ENCODE measurements at regions not wholly inside any gene's neighbourhood (a gene's known extent, or its start where the extent isn't known, plus 50 kb on each side); places are given as distances from the start of the nearest gene placed in this dataset.
"Not testable (repeated sequence)": the region's sequence is repeated elsewhere in the genome, so short reads cannot be mapped to it uniquely, and the experiment has no call there.

DNA sequence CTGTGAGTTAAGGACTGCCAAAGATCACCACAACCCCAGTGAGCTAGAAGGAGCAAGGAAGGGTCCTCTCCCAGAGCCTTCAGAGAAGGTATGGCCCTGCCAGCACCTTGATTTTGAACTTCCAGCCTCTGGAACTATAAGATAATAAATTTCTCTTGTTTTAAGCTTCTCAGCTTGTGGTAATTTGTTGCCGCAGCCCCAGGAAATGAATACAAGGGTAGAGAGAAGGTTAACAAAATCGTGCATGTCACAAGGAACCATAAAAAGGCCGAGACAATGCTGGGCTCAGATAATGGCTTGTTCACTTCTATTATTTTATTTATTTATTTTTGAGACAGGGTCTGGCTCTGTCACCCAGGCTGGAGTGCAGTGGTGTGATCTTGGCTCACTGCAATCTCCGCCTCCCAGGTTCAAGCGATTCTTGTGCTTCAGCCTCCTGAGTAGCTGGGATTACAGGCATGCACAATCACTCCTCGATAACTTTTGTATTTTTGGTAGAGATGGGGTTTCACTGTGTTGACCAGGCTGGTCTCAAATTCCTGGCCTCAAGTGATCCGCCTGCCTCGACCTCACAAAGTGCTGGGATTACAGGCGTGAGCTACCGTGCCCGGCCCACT, 71.5 kb downstream of the WSB1 start:
- POLR2A ChIA-PET: not testable (repeated sequence)

DNA sequence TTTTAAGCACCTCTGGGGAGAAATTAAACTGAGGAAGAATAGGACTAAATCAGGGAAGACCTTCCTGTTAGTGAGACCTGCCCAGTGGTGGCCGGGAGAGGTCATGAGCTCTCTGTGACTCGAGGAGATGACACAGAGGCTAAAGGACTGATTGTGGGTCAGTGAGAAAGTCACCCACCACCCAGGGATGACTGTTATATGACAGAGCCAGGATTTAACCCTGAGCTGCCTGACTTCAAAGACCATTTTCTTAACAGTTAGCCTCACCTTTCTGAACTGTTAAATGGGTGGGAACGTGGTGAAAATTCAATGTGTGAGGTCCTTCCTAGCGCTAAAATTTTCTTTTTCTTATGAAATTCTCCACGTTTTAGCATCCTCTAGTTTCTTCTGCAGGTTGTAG, 72.5 kb downstream of the WSB1 start:
- CTCF ChIA-PET: interaction anchor here (1.1 to 1.7 kb wide), 3 partner anchors 12 to 285 kb away, joined by 3 to 7 read pairs (median 5); no protein-coding TSS in a partner anchor

More for the DNA sequence above, 71.5 kb downstream of the WSB1 start:
- not testable (repeated sequence) for H3K27me3 ChIP-seq (ENCODE audit: control insufficient read depth, insufficient read depth, low read length); H3K9me3 ChIP-seq (ENCODE audit: control insufficient read depth, insufficient read depth, low read length); H3K27ac ChIP-seq (ENCODE audit: low read depth, low read length); H3K4me3 ChIP-seq (ENCODE audit: low read depth, low read length); DNase-seq (ENCODE audit: low read depth, low spot score)
- CTCF ChIA-PET: interaction anchor here (1.7 kb wide), 1 partner anchor 11 kb away, joined by 7 read pairs; no protein-coding TSS in a partner anchor

DNA sequence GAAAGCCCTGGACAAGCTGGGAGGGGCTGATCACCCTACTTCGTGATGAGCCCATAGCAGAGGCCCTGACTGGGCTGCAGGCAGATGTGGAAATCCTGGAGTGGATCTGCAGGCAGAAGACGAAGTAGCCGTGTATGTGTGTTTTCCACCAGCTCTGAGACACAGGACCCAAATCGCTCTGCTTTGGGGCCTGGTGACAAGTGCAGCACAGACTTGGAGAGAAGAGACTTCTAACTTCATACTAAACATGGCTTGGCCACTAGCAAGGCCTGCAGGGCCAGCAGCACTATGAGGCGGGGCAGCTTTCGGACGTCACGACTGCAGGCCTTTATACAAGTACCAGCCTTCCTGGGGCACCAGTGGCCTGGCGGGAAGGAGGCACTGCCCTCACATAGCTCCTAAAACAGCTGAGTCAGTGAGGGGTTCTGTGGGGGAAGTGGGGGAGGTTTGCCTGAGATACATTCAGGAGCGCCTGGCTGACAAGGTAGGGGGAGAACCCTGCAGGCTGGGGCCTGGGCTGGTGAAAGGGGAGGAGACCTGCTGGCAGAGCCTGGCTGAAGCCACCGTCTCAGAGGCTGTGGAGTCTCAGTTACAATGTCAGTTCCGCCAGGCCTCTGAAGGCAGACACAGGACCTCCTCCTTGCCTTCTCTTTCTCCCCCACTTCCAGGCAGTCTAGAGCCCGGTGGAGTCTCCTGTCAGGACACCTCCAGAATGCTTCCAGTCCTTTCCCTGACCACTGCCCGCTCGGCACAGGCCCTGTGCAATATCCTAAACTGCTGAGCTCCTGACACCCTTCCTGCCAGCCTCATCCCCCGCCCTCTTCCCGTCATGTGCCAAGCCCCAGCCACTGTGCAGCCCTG, 73.4 kb downstream of the WSB1 start:
- TF ChIP-seq, protein P1, sequence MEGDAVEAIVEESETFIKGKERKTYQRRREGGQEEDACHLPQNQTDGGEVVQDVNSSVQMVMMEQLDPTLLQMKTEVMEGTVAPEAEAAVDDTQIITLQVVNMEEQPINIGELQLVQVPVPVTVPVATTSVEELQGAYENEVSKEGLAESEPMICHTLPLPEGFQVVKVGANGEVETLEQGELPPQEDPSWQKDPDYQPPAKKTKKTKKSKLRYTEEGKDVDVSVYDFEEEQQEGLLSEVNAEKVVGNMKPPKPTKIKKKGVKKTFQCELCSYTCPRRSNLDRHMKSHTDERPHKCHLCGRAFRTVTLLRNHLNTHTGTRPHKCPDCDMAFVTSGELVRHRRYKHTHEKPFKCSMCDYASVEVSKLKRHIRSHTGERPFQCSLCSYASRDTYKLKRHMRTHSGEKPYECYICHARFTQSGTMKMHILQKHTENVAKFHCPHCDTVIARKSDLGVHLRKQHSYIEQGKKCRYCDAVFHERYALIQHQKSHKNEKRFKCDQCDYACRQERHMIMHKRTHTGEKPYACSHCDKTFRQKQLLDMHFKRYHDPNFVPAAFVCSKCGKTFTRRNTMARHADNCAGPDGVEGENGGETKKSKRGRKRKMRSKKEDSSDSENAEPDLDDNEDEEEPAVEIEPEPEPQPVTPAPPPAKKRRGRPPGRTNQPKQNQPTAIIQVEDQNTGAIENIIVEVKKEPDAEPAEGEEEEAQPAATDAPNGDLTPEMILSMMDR (IDR thresholded peaks at IDR 0.05; ENCODE audit: low read depth, low read length): no peak
- POLR2A ChIA-PET: interaction anchor here (0.6 kb wide), 1 partner anchor 134 kb away, joined by 7 read pairs; no protein-coding TSS in a partner anchor
- CTCF ChIA-PET: interaction anchor here (1.2 kb wide), 1 partner anchor 13 kb away, joined by 5 read pairs; no protein-coding TSS in a partner anchor
- no peak for DNase-seq (ENCODE audit: low read depth, low spot score)
- Histone ChIP-seq H3K4me3 (ENCODE audit: low read depth, low read length) (no peak overlapping the region), H3K27me3 (ENCODE audit: control insufficient read depth, insufficient read depth, low read length) (no peaks in the 10 kb centered on the region), H3K9me3 (ENCODE audit: control insufficient read depth, insufficient read depth, low read length) (peaks cover 15% of the 10 kb centered on the region; the same call in 1 of the 2 replicates), H3K27ac (ENCODE audit: low read depth, low read length) (no peak overlapping the region)

More for the DNA sequence above, 72.5 kb downstream of the WSB1 start:
- Histone ChIP-seq H3K9me3 (ENCODE audit: control insufficient read depth, insufficient read depth, low read length) (peaks cover 13% of the 10 kb centered on the region; the same call in 1 of the 2 replicates), H3K27me3 (ENCODE audit: control insufficient read depth, insufficient read depth, low read length) (no peaks in the 10 kb centered on the region), H3K27ac (ENCODE audit: low read depth, low read length) (no peak overlapping the region), H3K4me3 (ENCODE audit: low read depth, low read length) (no peak overlapping the region)
- DNase-seq (ENCODE audit: low read depth, low spot score): no peak
- POLR2A ChIA-PET: no interaction called here
- TF ChIP-seq, protein P1 (IDR thresholded peaks at IDR 0.05; ENCODE audit: low read depth, low read length): no peak

DNA sequence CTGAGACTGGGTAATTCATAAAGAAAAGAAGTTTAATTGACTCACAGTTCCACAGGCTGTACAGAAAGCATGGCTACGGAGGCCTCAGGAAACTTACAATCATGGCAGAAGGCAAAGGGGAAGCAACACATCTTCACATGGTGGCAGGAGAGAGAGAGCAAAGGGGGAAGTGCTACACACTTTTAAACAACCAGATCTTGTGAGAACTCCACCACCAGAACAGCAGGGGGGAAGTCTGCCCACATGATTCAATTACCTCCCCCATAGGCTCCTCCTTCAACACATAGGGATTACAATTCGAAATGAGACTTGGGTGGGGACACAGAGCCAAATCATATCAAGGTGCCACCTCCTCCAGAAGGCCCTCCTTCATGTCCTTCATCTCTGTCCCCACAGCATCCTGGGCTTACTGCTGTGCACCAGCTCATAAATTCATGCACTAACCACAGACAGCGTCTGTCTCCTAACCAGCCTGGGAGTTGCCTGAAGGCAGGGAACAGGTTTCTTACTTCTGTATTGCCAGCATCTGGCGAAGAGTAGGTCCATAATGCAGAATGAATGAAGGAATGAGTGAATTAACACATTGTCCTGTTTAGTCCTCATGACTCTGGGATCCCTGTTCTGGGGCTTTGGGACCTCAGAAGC, 74.4 kb downstream of the WSB1 start:
- CTCF ChIA-PET: no interaction called here

DNA sequence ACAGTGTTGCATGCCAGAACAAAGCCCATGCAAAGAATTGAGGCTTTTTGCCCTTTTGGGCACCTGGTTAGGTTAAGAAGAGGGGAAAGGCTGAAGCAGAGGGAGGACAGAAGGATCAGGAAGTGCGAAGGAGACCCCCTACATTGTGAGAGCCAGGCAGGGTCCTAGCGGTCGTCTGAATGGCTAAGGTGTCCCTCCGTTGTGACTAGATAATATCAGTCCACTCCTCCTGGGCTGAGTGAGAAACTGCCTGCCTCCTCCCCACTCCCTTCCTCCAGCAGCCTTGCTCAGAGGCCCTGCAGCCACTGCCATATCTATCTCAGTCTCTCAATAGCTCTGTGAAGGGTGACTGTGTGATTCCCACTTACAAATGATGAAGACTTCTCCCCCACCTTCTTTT, 75.1 kb downstream of the WSB1 start:
- CTCF ChIA-PET: interaction anchor here (1.1 kb wide), 1 partner anchor 230 kb away, joined by 4 read pairs; no protein-coding TSS in a partner anchor
- Histone ChIP-seq H3K27me3 (ENCODE audit: control insufficient read depth, insufficient read depth, low read length) (no peaks in the 10 kb centered on the region), H3K4me3 (ENCODE audit: low read depth, low read length) (no peak overlapping the region), H3K27ac (ENCODE audit: low read depth, low read length) (no peak overlapping the region), H3K9me3 (ENCODE audit: control insufficient read depth, insufficient read depth, low read length) (peaks cover 19% of the 10 kb centered on the region; the same call in 1 of the 2 replicates)
- TF ChIP-seq, protein P1 (IDR thresholded peaks at IDR 0.05; ENCODE audit: low read depth, low read length): no peak
- POLR2A ChIA-PET: interaction anchor here (0.5 kb wide), 1 partner anchor 42 kb away, joined by 4 read pairs; no protein-coding TSS in a partner anchor
- no peak for DNase-seq (ENCODE audit: low read depth, low spot score)

More for the DNA sequence above, 74.4 kb downstream of the WSB1 start:
- DNase-seq (ENCODE audit: low read depth, low spot score): no peak
- Histone ChIP-seq H3K9me3 (ENCODE audit: control insufficient read depth, insufficient read depth, low read length) (peaks cover 15% of the 10 kb centered on the region; the same call in 1 of the 2 replicates), H3K27ac (ENCODE audit: low read depth, low read length) (no peak overlapping the region), H3K27me3 (ENCODE audit: control insufficient read depth, insufficient read depth, low read length) (no peaks in the 10 kb centered on the region), H3K4me3 (ENCODE audit: low read depth, low read length) (no peak overlapping the region)
- TF ChIP-seq, protein P1 (IDR thresholded peaks at IDR 0.05; ENCODE audit: low read depth, low read length): no peak
- POLR2A ChIA-PET: interaction anchor here (0.6 kb wide), 1 partner anchor 133 kb away, joined by 7 read pairs; no protein-coding TSS in a partner anchor

All from AG04450 (cell line).